Adipocyte (in vitro differentiated cells): ENCODE measurements at regions not wholly inside any gene's neighbourhood (a gene's known extent, or its start where the extent isn't known, plus 50 kb on each side); places are given as distances from the start of the nearest gene placed in this dataset.
A peak's percentile ranks its signal among the peaks of the same experiment; 100 is the strongest.
"Not testable (repeated sequence)": the region's sequence is repeated elsewhere in the genome, so short reads cannot be mapped to it uniquely, and the experiment has no call there.

Experiments used
- DNase-seq: peaks from one replicate; pipeline ENCODE4 v3.0.0-alpha.2; 2015; ENCODE audit warnings: low read depth
- H3K27me3 ChIP-seq: replicated peaks from 2 replicates; pipeline ENCODE4 v1.7.0; 2013; ENCODE audit warnings: mild to moderate bottlenecking, low read length, moderate library complexity; ENCODE audit not compliant: control insufficient read depth, insufficient read depth
- H3K36me3 ChIP-seq: 2 replicates; pipeline ENCODE4 v1.7.0; 2013; ENCODE audit warnings: low read length, mild to moderate bottlenecking, moderate library complexity; ENCODE audit not compliant: control insufficient read depth, insufficient read depth, severe bottlenecking
- H3K4me1 ChIP-seq: 2 replicates; pipeline ENCODE4 v1.7.0; 2013; ENCODE audit warnings: mild to moderate bottlenecking, low read length, moderate library complexity; ENCODE audit not compliant: control insufficient read depth, insufficient read depth
- H3K4me3 ChIP-seq: 2 replicates; pipeline ENCODE4 v1.7.0; 2013; ENCODE audit warnings: mild to moderate bottlenecking, low read length, moderate library complexity
- H3K9ac ChIP-seq: 2 replicates; pipeline ENCODE4 v1.7.0; 2013; ENCODE audit warnings: mild to moderate bottlenecking, low read length, moderate library complexity
- H3K9me3 ChIP-seq: 2 replicates; pipeline ENCODE4 v1.7.0; 2013; ENCODE audit warnings: mild to moderate bottlenecking, low read length, moderate library complexity; ENCODE audit not compliant: control insufficient read depth

DNA sequence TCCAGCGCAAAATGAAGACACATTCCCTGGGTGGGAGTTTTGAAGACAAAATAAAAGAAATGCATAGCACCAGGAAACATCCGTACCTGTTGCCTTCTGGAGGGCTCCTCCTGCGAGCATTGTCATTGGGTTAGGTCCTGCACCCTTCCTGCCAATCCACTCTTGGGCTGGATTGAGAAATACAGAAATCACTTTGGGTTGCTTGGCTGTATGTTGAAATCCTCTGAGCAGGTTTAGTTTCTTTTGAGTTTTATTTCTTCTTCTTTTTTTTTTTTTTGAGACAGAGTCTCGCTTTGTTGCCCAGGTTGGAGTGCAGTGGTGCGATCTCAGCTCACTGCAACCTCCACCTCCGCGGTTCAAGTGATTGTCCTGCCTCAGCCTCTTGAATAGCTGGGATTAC, 67.6 kb downstream of the ARF6 start:
- H3K9ac ChIP-seq = no peak overlapping the region
- peaks cover 7% of the 10 kb centered on the region for H3K4me1 ChIP-seq
- H3K4me3 ChIP-seq = no peak overlapping the region
- no peaks in the 10 kb centered on the region for H3K9me3 ChIP-seq
- H3K27me3 ChIP-seq = no peaks in the 10 kb centered on the region
- no peaks in the 10 kb centered on the region for H3K36me3 ChIP-seq
- no peak for DNase-seq

DNA sequence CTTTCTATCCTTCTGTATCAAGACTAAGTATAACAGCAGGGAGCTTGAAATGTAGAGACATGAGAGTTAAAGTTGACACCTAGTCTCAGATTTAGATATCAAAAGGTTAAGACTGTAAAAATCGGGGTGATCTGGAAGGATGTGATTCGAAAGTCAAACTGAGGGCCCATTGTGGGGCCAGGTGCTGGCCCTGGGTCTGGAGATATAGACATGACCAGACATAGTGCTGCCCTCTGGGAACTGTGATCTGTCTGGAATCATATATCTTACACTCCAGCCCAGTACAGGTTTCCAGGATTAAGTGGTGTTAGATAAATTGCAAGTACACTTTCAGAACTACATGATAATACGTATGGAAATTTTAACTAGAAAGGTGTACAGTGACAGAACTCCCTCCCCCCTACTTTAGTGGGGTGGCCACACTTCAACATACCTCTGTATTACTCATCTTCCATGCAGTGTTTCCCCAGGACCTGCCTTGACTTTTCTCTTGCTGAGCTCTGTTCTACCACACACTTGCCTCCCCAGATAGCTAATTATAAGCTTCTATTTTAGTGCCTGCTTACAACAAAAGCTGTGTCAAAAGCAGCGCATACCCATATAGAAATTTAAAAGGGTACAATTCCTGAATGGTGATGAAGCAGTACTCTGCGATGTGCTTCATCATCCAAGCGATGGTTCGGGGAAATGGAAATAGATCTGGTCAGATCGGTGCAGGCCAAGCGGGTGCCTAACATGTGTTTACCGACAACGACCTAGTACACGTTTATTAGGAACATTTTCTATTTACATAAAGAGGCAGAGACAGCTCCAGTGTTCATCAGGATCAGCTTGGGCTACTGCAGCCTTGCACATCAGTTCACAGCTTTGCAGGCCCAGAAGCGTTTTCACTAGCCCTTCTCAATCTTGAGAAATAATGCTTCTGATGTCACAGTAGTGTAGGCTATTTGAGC, 68.7 kb downstream of the ARF6 start:
- no peaks in the 10 kb centered on the region for H3K9me3 ChIP-seq
- no peak for DNase-seq
- no peak overlapping the region for H3K9ac ChIP-seq
- H3K4me3 ChIP-seq = no peak overlapping the region
- no peaks in the 10 kb centered on the region for H3K27me3 ChIP-seq
- H3K4me1 ChIP-seq = peaks cover 12% of the 10 kb centered on the region
- H3K36me3 ChIP-seq = no peaks in the 10 kb centered on the region

DNA sequence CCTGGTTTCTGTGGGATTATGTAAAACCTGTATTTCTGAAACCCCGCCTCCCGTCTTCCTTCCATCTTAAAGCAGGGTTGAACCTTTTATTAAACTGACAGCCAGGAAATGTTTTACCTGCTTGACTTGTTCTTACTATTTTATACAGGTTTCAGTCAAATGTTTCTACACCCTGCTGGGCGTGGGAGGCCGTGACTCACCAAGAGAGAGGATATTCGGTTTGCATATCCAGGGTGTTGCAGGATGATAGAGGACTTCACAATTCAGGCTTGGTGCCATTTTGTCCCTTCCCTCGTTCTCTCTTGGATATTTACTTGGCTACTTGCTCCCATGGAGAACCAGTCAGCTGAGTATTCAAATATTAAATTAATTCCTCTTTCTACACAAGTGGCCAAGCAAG, 69.7 kb downstream of the ARF6 start:
- Histone ChIP-seq H3K9me3 (no peaks in the 10 kb centered on the region), H3K27me3 (no peaks in the 10 kb centered on the region), H3K4me1 (peaks cover 20% of the 10 kb centered on the region), H3K9ac (no peak overlapping the region), H3K4me3 (no peak overlapping the region), H3K36me3 (no peaks in the 10 kb centered on the region)
- no peak for DNase-seq

DNA sequence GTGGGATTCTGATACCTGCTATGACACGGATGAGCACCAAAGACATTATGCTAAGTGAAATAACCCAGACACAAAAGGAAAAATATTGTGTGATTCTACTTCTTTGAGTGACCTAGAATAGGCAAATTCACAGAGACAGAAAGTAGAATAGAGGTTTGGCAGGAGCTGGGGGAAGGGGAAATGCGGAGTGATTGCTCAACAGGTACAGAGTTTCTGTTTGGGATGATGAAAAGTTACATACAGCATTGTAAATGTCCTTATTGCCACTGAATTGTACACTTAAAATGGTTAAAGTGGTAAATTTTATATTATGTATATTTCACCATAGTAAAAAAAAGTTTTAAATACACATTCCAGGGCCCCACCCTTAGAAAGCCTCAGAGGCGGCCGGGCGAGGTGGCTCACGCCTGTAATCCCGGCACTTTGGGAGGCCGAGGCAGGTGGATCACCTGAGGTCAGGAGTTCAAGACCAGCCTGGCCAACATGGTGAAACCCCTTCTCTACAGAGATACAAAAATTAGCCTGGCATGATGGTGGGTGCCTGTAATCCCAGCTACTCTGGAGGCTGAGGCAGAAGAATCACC, 72.3 kb downstream of the ARF6 start:
- H3K27me3 ChIP-seq, H3K4me3 ChIP-seq, H3K9me3 ChIP-seq, H3K36me3 ChIP-seq, DNase-seq, H3K9ac ChIP-seq: not testable (repeated sequence)
- peaks cover 24% of the 10 kb centered on the region for H3K4me1 ChIP-seq

DNA sequence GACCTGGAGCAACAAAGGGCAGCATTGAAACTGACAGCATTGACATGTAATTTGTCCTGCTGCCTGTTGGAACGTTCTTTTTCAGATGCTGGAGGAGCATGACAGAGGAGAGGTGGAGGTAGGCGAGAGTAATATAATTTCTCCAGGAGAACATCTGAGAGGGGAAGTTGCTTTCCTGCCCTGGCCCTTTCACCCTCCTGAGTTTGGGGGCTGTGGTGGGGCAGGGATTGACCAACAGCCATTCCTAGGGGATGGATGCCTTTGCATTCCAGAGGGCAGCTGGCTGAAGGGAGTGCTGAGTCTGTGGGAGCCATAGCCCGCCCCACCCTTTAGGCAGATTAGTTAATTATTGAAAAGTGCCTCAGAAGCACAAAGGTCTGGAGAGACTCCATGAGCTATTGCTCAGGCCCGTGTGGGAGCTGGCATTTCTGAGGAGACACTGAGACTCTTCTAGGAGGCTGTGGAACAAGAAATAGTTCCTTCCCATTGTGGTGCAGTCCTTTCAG, 73.5 kb downstream of the ARF6 start:
- Histone ChIP-seq H3K9me3 (no peaks in the 10 kb centered on the region), H3K9ac (no peak overlapping the region), H3K4me3 (no peak overlapping the region), H3K27me3 (no peaks in the 10 kb centered on the region), H3K36me3 (no peaks in the 10 kb centered on the region), H3K4me1 (peaks cover 36% of the 10 kb centered on the region)
- peak; percentile 64 for DNase-seq

DNA sequence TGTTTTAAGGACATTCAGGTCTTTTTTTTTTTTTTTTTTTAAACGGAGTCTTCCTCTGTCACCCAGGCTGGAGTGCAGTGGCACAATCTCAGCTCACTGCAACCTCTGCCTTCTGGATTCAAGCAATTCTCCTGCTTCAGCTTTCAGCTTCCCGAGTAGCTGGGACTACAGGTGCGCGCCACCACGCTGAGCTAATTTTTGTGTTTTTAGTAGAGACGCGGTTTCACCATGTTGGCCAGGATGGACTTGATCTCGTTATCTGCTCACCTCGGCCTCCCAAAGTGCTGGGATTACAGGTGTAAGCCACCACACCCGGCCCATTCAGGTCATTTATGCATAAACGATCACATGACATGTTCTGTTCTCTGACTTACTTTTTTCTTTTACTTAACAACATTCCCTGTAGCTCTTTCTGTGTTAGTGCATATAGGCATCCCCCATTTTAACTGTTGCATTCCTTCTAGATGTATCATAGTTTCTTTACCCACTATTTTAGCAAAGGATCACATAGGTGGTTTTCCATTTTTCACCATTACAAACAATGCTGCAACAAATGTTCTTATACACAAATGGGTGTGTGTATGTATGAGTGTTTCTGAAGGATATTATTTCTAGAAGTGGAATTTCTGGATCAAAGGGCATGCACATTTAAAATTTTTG, 74.2 kb downstream of the ARF6 start:
- DNase-seq = no peak
- Histone ChIP-seq H3K4me1 (peaks cover 43% of the 10 kb centered on the region), H3K9ac (no peak overlapping the region), H3K4me3 (no peak overlapping the region), H3K27me3 (no peaks in the 10 kb centered on the region), H3K9me3 (no peaks in the 10 kb centered on the region), H3K36me3 (no peaks in the 10 kb centered on the region)

DNA sequence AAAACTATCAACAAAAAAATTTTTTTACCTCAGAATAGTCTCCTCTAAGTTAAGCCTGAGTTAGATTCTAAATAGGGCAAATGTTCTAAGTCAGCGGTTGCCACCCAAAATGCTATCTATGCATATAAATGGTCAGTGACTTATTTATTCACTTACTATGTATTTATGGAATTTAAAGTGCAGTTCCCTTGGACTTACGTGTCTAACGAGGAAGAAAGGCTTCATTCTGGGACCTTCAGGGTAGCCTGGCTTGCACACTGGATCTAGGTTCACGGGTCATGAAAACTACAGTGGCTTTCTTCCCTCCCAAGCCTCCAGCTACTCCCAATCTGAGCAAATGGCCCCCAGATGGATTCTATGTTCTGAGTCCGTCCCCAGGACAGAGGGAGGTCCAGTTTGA, 77.1 kb downstream of the ARF6 start:
- Histone ChIP-seq H3K36me3 (no peaks in the 10 kb centered on the region), H3K4me1 (peaks cover 63% of the 10 kb centered on the region), H3K4me3 (peak overlapping the region; percentile 58), H3K9ac (peak overlapping the region; percentile 75), H3K27me3 (no peaks in the 10 kb centered on the region), H3K9me3 (no peaks in the 10 kb centered on the region)
- no peak for DNase-seq

DNA sequence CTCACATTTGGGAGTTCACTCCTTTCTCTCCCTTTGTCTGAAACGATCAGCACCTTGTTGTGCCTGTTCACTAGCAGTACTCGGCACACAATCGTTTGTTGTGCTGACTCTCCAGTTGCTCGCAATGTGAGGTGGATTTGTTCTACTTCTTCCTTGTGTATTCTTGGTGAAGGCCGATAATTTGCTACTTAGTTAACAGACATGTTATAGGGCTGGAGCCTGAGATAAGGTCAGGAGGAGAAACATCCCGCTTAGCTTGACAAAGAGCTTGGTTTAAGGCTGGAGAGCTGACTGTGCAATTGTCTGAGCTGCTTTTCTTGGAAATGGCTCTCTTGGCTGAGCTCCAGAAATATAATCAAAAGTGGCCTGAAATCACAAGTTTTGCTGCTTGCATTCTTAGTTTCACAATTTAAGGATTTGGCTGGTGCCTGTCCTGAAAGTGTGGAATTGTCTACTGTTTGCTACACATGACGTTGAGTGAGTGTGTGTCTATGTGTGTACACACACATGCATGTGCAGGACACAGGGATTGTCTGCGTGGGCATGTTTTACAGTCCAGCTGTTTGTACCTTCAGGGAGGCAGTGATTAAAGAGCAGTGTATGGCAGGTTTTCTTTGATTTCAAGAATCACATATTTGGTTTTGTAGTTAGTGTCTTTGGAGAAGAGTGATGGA, 77.7 kb downstream of the ARF6 start:
- H3K9me3 ChIP-seq = no peaks in the 10 kb centered on the region
- no peaks in the 10 kb centered on the region for H3K27me3 ChIP-seq
- H3K4me1 ChIP-seq = peaks cover 66% of the 10 kb centered on the region
- H3K9ac ChIP-seq = peak overlapping the region; percentile 75
- no peaks in the 10 kb centered on the region for H3K36me3 ChIP-seq
- H3K4me3 ChIP-seq = peak overlapping the region; percentile 58
- peak; percentile 78 for DNase-seq

DNA sequence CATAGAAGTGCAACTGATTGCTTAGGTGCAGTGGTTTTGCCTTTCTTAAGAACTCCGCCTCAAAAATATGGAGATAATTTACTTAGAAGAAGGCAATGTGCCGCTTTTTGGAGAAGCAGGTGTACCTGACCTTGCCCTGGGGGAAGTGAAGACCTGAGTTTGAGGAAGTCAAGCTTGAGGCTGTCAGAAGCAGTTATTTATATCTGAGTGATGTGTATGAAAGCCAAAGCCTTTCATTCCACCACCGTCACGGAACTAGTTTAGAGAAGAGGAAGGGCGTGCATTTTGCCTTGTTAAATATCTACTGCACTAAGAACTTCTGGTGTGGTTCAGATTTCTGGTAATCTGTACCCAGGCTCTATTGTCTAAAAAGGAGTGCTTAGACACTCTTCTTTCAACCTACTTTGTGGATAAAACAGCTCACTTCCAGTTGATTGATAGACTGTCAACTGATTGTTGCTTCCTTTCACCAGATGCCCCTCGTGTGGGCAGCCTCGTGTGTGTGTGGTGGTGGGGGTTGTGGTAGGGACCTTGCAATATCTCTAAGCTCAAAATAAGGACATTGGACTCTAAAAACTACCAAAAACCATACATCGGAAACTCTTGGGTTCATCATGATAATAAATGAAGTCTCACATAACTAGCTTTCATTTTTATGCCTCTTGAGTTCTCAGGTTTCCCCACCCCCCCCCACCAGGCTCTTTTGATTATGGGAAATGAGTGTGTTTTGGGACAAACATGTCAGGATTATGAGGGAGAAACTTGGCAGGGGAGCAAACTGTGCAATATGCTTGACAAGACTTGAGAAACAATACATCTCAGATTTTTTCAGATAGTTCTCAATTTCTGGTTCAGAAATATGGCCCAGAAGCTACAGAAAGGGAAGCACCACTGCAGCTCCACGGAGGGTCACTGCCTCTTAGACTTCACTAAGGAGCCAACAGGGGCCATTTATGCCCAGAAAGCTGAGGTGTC, 78.6 kb downstream of the ARF6 start:
- Histone ChIP-seq H3K9me3 (no peaks in the 10 kb centered on the region), H3K9ac (peak overlapping the region; percentile 73), H3K4me3 (peak overlapping the region; percentile 60), H3K36me3 (no peaks in the 10 kb centered on the region), H3K27me3 (no peaks in the 10 kb centered on the region), H3K4me1 (peaks cover 70% of the 10 kb centered on the region)
- DNase-seq = peak; percentile 73

DNA sequence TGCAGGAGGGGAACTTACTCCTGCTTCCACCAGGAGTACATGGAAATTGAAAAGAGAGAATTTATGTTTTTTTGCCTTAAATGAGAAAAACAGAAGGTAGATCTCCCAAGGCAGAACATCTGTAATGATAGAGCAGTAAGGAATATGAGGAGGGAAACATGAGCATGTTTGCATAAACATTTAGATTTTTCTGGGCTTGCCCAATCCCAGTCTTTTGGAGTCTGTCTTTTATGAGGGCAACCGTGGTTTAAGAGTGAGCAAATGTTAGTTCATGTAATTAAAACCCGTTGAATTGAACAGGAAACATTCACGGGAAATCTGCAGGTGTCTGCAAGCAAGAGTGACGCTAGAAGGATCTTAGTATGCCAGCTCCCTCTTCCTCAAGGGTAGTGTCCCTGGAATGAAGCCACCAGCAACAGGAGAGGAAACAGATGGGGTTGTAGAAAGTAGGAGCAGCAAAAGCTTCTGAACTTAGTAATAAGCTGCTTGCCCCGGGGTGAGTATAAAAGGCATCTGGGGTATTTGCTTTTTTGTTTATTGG, 79.3 kb downstream of the ARF6 start:
- peaks cover 64% of the 10 kb centered on the region for H3K4me1 ChIP-seq
- peak; percentile 77 for DNase-seq

More for the DNA sequence above, 79.3 kb downstream of the ARF6 start:
- Histone ChIP-seq H3K4me3 (peak overlapping the region; percentile 60), H3K9me3 (no peaks in the 10 kb centered on the region), H3K9ac (peak overlapping the region; percentile 73), H3K36me3 (no peaks in the 10 kb centered on the region), H3K27me3 (no peaks in the 10 kb centered on the region)
